ENCODE measurements at regions not wholly inside any gene's neighbourhood (a gene's known extent, or its start where the extent isn't known, plus 50 kb on each side); places are given as distances from the start of the nearest gene placed in this dataset.

DNA sequence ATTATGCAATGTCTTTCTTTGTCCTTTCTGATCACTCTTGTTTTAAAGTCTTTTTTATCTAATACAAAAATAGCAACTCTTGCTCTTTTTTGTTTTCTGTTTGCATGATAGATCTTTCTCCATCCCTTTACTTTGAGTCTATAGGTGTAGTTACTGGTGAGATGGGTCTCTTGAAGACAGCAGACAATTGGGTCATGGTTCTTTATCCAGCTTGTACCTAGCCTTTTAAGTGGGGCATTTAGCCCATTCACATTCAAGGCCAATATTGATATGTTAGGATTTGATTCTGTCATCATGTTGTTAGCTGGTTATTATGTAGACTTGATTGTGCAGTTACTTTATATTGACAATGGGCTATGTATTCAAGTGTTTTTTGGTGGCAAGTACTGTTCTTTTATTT lies 245.9 kb upstream of the TARS1 start:
- no peaks in the 10 kb centered on the region for H3K9me3 ChIP-seq
- H3K36me3 ChIP-seq = no peaks in the 10 kb centered on the region
- intact Hi-C loops (cut with DNase I) = no loop called here
- H3K27me3 ChIP-seq (replicated peaks; ENCODE audit: insufficient read depth) = no peaks in the 10 kb centered on the region
- H3K4me1 ChIP-seq (replicated peaks) = no peaks in the 10 kb centered on the region
- no peak overlapping the region for H3K27ac ChIP-seq
- no peak overlapping the region for H3K4me3 ChIP-seq
- no peak for DNase-seq (ENCODE audit: low spot score)
- TF ChIP-seq, protein P1, sequence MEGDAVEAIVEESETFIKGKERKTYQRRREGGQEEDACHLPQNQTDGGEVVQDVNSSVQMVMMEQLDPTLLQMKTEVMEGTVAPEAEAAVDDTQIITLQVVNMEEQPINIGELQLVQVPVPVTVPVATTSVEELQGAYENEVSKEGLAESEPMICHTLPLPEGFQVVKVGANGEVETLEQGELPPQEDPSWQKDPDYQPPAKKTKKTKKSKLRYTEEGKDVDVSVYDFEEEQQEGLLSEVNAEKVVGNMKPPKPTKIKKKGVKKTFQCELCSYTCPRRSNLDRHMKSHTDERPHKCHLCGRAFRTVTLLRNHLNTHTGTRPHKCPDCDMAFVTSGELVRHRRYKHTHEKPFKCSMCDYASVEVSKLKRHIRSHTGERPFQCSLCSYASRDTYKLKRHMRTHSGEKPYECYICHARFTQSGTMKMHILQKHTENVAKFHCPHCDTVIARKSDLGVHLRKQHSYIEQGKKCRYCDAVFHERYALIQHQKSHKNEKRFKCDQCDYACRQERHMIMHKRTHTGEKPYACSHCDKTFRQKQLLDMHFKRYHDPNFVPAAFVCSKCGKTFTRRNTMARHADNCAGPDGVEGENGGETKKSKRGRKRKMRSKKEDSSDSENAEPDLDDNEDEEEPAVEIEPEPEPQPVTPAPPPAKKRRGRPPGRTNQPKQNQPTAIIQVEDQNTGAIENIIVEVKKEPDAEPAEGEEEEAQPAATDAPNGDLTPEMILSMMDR (IDR thresholded peaks at IDR 0.05) = no peak
- TF ChIP-seq POLR2AphosphoS5 (IDR thresholded peaks at IDR 0.05) = no peak
- no peak for TF ChIP-seq POLR2A (IDR thresholded peaks at IDR 0.05)

DNA sequence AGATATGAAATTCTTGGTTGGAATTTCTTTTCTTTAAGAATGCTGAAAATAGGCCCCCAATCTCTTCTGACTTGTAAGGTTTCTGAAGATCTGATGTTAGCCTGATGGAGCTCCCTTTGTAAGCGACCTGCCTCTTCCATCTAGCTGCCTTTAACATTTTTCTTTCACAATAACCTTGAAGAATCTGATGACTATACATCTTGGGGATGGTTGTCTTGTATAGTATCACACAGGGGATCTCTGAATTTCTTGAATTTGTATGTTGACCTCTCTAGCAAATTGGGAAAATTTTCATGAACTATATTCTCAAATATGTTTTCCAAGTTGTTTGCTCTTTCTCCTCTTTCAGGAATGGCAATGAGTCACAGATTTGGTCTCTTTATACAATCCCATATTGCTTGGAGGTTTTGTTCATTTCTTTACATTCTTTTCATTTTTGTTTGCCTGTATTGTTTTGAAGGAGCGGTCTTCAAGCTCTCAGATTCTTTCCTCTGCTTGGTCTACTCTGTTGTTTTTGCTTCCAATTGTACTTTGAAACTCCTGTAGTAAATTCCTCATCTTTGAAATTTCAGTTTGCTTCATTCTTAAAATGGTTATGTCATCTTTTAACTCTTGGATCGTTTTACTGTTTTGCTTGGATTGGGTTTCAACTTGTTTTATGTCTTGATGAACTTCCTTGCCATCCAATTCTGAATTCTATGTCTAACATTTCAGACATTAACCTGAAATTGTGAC lies 245.2 kb upstream of the TARS1 start:
- intact Hi-C loops (cut with DNase I) = no loop called here
- Histone ChIP-seq H3K36me3 (no peaks in the 10 kb centered on the region), H3K4me1 (replicated peaks) (no peaks in the 10 kb centered on the region), H3K27me3 (replicated peaks; ENCODE audit: insufficient read depth) (no peaks in the 10 kb centered on the region), H3K9me3 (no peaks in the 10 kb centered on the region), H3K27ac (no peak overlapping the region), H3K4me3 (no peak overlapping the region)
- WGBS = 40% methylated on average over 3 of the region's 3 CpGs
- TF ChIP-seq POLR2A (IDR thresholded peaks at IDR 0.05) (no peak), POLR2AphosphoS5 (IDR thresholded peaks at IDR 0.05) (no peak)
- TF ChIP-seq, protein P1 (IDR thresholded peaks at IDR 0.05) = no peak
- no peak for DNase-seq (ENCODE audit: low spot score)

DNA sequence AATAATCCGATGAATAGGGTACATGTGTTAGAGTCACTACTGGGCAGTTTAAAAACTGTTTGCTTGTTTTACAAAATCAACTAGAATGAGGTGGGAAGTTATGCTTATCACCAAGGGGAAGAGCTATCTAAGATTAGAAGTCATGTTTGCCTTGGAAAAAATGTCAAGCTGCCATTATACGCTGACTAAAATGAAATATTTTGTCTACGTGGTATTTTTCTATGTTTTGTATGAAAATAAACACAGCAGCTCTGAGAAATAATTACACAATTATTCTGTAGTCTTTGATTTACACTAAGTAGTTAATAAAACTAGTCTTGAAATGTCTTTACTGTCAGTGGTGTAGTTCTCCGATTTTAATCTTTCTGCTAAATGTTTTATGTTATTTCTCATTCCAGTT lies 241.9 kb upstream of the TARS1 start:
- no peak overlapping the region for H3K27ac ChIP-seq
- TF ChIP-seq POLR2AphosphoS5 (IDR thresholded peaks at IDR 0.05) = no peak
- TF ChIP-seq, protein P1 (IDR thresholded peaks at IDR 0.05) = no peak

DNA sequence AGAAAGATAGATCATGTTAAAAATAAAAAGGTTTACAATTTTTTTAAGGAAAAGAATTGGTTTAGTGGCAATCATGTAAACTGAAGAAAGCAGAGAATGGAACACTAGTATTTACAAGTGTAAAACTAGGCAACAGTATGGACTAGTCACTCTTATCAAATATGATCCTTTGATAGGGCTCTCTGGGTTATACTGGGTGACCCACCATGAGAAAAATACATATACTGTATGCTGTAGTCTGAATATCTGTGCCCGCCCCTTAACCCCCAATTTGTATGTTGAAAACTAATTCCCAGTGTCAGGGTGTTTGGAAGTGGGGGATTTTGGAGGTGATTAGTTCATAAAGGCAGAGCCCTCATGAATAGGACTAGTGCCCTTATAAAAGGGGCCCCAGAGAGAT lies 236.8 kb upstream of the TARS1 start:
- Histone ChIP-seq H3K4me1 (replicated peaks) (no peaks in the 10 kb centered on the region), H3K9me3 (no peaks in the 10 kb centered on the region), H3K27me3 (replicated peaks; ENCODE audit: insufficient read depth) (no peaks in the 10 kb centered on the region), H3K27ac (no peak overlapping the region), H3K4me3 (no peak overlapping the region), H3K36me3 (no peaks in the 10 kb centered on the region)
- no peak for DNase-seq (ENCODE audit: low spot score)
- intact Hi-C loops (cut with DNase I) = no loop called here
- TF ChIP-seq, protein P1 (IDR thresholded peaks at IDR 0.05) = no peak
- no peak for TF ChIP-seq POLR2AphosphoS5 (IDR thresholded peaks at IDR 0.05)
- no peak for TF ChIP-seq POLR2A (IDR thresholded peaks at IDR 0.05)
- 88% methylated on average over 1 of the region's 1 CpG for WGBS

More for the DNA sequence above, 241.9 kb upstream of the TARS1 start:
- Histone ChIP-seq H3K27me3 (replicated peaks; ENCODE audit: insufficient read depth) (no peaks in the 10 kb centered on the region), H3K9me3 (no peaks in the 10 kb centered on the region), H3K4me1 (replicated peaks) (no peaks in the 10 kb centered on the region), H3K36me3 (no peaks in the 10 kb centered on the region), H3K4me3 (no peak overlapping the region)
- DNase-seq (ENCODE audit: low spot score) = no peak
- WGBS = 65% methylated on average over 4 of the region's 4 CpGs
- intact Hi-C loops (cut with DNase I) = no loop called here

DNA sequence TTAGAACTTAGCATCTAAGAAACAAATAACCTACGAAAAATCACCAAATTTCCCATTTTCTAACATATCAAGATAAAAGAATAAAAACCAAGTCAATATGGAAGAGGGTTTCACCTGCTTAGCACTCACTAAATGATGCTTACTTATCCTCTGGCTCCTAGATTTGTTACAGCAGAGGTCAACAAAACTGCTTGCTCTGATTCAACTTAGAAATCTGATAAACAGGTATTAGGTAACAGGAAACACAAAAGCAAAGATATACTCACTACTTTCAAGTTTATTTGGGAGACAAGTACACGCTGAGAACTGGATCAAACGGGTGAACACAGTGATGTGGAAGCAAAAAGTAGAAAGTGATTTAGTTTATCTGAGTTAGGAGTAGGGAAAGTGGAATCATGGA lies 235.7 kb upstream of the TARS1 start:
- DNase-seq (ENCODE audit: low spot score) = no peak
- intact Hi-C loops (cut with DNase I) = no loop called here
- H3K27ac ChIP-seq = no peak overlapping the region
- no peaks in the 10 kb centered on the region for H3K9me3 ChIP-seq
- TF ChIP-seq, protein P1 (IDR thresholded peaks at IDR 0.05) = no peak
- TF ChIP-seq POLR2A (IDR thresholded peaks at IDR 0.05) = no peak
- TF ChIP-seq POLR2AphosphoS5 (IDR thresholded peaks at IDR 0.05) = no peak
- H3K27me3 ChIP-seq (replicated peaks; ENCODE audit: insufficient read depth) = no peaks in the 10 kb centered on the region
- WGBS = 53% methylated on average over 3 of the region's 3 CpGs
- H3K4me1 ChIP-seq (replicated peaks) = no peaks in the 10 kb centered on the region
- H3K4me3 ChIP-seq = no peak overlapping the region
- H3K36me3 ChIP-seq = no peaks in the 10 kb centered on the region
